GM19452 (cell line): ENCODE measurements at regions not wholly inside any gene's neighbourhood (a gene's known extent, or its start where the extent isn't known, plus 50 kb on each side); places are given as distances from the start of the nearest gene placed in this dataset.
"Not testable (repeated sequence)": the region's sequence is repeated elsewhere in the genome, so short reads cannot be mapped to it uniquely, and the experiment has no call there.

Experiments used
- ATAC-seq: cut with Tn5 transposase; IDR thresholded peaks from one replicate; pipeline ENCODE4 v1.9.1; 2021; ENCODE audit not compliant: unreplicated experiment

DNA sequence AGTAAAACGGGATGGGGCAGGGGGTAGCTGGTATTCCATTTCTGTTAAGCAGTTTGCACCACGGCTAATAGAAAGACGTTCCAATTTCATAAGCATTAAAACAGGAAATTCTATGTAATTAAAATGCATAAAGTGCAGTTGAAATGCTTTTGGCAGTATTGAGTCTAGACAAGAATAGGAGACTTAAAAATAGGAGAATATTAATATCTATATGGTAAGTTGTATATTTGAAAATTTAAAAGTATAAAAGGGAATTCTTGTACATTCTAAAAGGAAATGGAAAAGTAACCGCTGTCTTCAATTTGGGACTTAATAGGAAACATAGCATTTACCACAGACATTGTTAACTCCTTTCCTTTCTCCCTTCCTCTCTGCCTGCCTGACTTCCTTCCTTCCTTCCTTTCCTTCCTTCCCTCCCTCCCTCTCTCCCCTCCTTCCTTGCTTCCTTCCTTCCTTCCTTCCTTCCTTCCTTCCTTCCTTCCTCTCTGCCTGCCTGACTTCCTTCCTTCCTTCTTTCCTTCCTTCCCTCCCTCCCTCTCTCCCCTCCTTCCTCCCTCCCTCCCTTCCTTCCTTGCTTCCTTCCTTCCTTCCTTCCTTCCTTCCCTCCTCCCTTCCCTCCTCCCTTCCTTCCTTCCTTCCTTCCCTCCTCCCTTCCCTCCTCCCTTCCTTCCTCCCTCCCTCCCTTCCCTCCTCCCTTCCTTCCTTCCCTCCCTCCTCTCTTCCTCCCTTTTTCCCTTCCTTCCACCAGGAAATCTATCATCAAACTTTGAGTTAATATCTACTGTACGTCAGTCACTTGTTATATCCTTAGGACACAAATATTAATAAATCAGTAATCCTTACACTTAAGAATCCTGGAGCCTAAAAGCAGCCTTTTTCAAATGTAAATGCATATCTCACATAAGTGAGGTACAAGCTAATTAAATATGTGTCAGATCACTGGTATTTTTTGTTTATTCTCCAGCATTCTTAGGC lies 1049.3 kb downstream of the GALC start:
- no peak for ATAC-seq

DNA sequence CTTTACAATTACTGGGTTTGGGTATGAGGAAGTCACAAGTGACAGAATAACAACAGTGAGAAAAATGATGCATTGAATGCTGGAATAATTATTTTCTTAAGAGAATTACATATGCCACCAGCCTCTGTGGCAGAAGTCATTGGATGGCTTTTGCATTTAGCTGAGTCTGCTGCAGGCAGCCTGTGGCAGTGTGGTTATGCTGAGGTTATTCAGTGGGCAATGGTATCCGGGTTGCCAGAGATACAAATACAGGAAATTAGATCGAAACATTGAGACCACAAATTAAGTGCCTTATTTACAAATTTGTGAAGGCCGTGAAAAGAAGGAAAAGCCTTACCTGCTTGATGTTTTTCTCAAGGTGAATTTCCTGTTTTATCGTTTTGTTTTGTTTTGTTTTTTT lies 1050.0 kb downstream of the GALC start:
- no peak for ATAC-seq

DNA sequence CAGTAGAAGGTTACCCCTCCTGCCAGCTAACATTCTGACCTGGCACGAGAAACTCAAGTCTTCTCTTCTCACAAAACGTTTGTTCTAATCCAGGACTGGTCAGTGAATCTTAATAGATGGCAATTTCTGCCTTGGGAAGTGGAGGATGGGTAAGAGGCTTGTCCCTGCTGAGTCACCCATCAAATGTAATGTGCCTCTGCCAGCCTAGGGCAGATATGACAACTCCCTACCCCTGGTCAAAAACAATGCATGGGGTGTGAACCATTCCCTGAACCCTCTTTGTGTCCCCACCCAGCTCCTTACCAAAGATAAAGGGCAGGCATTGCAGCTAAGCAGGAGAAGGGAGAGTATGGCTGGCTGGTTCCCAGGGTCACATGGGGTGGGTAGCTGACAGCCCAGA lies 1052.9 kb downstream of the GALC start:
- ATAC-seq: no peak

DNA sequence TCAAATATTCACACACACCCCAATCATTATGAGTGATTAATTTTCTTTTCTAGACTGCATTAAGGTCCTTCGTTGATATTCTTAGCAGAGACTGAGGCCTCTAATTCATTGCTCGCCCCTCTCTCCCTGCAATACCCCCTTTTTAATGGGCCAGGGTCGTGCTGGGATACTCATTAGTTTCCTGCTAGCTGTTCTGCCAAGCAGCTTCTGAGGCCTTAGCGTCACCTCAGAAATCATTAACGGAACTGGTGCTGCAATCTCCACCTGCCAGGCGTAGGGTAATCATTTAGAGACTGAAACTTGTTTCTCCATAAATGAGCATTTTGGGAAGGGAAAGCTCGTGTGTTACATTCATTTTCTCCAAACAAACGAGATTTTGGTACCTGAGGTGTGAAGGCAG lies 1054.7 kb downstream of the GALC start:
- no peak for ATAC-seq

DNA sequence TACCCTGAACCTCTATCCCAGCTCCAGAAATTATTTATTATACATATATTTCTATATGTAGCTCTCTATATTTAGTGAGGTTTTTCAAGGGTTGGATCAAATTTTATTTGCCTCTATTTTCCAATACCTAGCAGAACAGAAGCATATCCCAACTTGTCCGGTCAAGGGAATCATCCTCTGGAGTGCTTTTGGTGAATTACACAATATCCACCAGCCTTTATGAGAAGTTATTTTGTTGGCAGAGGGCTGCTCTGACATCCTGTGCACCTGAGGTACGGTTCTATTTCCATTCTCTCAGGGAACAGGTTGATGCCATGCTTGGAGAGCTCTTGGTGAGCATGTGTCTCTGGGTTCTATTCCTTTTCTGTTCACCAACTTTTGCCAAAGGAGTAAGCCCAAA lies 1056.4 kb downstream of the GALC start:
- ATAC-seq: no peak

- ATAC-seq: no peak
Measured at GRCh38 chr14:86935241-86935885, 1057.6 kb downstream of the GALC start.

- no peak for ATAC-seq
Measured at GRCh38 chr14:86933958-86934595, 1058.9 kb downstream of the GALC start.

GRCh38 chr14:86933460-86933859 lies 1059.5 kb downstream of the GALC start:
- ATAC-seq: no peak

GRCh38 chr14:86915406-86915805 lies 1077.6 kb downstream of the GALC start:
- no peak for ATAC-seq

DNA sequence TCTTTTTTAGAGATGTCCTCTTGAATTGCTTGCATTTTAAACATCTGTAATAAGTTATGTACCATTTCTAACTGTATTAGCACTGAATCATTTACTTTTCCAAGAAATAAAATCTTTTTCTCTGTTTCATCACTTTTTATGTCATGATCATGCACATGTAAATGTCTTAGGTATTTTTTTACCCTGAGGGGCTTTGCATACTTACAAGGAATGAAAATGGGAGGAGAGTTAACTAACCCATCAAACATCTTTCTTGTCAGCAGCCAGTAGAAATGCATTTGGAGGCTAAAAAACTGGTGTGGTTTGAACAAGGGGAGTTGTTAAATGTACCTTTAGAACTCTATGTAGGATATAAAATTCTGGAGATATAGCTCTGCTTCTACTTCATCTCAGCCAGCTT lies 1080.3 kb downstream of the GALC start:
- no peak for ATAC-seq

DNA sequence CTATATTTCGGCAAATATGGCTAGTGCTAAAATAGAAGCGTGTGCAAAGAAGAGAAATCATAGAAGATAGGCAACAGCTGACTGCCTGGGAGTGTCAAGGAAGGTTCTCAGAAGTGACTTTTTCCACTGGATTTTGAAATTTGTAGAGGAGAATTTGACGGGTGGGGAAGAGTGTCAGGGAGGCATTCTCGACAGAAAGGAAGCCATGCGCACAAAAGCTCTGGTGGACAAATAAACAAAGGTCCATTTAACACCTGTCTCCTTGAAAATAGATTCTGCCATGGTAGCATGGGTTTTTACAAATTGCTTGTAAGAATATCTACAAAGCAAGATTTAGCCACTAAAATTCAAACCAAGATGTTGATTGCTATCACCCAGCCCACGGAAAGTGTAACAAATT lies 1081.5 kb downstream of the GALC start:
- no peak for ATAC-seq

DNA sequence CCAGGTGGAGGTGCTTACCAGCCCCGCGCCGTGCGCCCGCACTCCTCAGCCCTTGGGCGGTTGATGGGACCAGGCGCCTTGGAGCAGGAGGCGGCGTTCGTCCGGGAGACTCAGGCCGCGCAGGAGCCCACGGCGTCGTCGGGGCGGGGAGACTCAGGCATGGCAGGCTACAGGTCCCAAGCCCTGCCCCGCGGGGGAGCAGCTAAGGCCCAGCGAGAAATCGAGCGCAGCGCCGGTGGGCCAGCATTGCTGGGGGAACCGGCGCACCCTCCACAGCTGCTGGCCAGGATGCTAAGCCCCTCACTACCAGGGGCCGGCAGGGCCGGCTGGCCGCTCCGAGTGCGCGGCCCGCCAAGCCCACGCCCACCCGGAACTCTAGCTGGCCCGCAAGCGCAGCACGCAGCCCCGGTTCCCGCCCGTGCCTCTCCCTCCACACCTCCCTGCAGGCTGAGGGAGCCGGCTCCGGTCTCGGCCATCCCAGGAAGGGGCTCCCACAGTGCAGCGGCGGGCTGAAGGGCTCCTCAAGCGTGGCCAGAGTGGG lies 1087.5 kb downstream of the GALC start:
- not testable (repeated sequence) for ATAC-seq

DNA sequence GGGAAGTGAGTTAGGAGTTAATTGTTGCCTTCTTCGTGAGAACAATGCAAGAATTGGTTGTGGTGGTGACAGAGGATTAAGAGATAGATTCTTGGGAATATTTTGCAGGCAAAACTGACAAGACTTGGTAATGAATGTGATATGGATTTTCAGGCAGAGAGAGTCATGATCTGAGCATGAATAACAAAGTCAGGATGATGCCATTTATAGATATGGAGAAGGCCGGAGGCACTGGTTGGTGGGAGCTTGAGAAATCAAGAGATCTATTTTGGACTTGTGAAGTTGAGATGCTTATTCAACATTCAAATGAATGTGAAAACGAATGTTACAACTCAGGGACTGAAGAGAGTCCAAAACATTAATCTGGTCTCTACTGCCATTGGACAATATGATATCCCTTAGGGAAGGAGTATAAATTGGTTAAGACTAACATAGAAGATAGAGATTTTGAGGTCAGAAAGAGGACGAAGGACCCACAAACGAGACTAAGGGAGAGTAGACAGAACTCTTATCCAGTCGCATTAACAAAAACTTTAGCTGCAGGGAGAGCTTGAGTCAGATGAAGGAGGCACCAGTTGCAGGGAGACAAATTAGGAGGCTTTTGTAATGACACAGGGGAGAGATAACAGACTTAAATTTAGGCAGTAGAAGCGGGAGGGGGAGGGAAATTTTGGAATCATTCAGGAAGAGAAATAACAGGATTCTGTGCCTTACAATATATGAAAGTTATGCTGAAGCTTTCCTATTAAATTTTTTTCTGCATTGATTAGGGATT lies 1090.6 kb downstream of the GALC start:
- ATAC-seq: no peak

GRCh38 chr14:86897704-86898513 lies 1095.1 kb downstream of the GALC start:
- ATAC-seq: no peak

DNA sequence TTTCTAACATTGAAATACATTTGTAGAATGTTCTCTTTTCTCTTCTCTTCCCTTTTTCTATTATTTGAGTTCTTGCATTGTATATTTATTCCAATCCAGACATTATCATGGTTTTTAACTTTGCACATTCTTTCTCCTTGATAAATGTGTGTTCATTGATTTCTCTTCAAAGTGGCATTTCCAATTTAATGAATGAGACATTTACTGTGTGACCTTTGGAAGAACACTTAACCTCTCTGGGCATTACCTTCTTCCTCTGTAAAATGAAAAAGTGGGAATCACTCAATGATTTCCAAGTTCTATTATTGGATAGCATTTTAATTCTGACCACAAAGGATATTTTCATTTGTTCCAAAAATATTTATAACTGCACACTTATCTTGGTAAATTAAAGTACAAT lies 1095.8 kb downstream of the GALC start:
- ATAC-seq: no peak

DNA sequence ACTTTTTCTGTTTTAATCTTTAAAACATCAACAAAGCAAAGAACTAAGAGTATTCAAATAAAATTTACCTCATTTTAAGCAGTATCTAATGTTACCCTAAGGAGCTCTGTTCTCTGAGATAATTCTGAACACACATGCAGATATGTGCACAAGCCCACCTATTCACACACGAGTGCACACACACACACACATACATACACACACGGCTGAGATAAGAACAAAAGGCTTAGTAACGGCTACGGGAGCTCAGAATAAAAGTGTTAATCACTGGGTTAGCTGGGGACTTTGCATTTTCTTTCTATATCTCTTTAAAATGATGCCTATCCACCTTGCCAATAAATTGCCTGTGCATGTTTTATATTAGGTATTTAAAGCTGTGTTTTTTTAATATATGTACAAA lies 1096.3 kb downstream of the GALC start:
- ATAC-seq: no peak

DNA sequence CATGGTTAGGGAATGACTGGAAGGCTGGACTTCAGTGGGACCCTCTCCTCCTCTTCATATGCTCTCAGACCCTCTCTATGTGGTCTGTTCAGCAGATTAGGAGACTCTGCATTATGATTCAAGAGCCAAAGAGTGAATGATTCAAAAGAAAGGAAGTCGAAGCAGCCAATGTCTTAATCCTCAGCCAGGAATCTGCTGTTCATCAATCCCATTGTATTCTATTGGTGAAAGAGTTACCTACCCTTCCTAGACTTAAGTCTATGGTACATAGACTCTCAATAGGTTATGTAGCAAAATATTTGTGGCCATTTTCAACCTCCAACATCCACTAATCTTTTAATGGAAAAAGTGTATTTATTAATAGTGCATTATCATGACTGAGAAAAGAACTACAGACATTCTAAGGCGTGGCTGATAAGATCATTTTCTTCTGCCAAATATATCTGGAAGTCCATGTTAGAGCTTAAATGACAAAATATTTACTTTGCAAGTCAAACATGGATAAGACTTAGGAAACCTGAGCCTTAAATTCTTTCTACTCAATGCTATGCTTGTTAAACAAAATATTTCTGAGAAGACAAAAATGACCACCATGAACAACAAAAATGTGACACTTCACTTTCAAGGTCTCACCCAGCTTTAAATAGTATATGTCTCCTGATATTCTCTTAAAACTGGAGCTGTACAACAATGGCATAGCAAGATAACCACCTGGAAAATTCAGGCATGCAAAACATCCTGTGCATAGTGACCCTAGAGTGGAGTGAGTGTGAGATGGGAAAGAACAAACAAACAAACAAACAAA lies 1100.6 kb downstream of the GALC start:
- no peak for ATAC-seq

GRCh38 chr14:86885280-86885679 lies 1107.7 kb downstream of the GALC start:
- ATAC-seq: no peak

- no peak for ATAC-seq
Measured at GRCh38 chr14:86884498-86884897, 1108.5 kb downstream of the GALC start.
